Activated T-helper 1 cell treated with anti-CD3 and anti-CD28 coated beads, Interleukin-12 subunit alpha, Interleukin-12 subunit beta, Interleukin-2, Interleukin-4 antibody, amounts not matched to agents 30 ng/mL and 10 ng/mL and 1 ng/mL, durations not matched to agents 14 hours and 24 hours and 36 hours (primary cell): ENCODE measurements at regions not wholly inside any gene's neighbourhood (a gene's known extent, or its start where the extent isn't known, plus 50 kb on each side); places are given as distances from the start of the nearest gene placed in this dataset.
A peak's percentile ranks its signal among the peaks of the same experiment; 100 is the strongest.

Experiments
- DNase-seq: peaks from one replicate; pipeline ENCODE4 v3.0.0; 2021; ENCODE audit warnings: low spot score
- H3K27ac Mint-ChIP-seq: one replicate; pipeline ENCODE4 v1.8.0; 2021; ENCODE audit warnings: mild to moderate bottlenecking, mixed read lengths
- H3K27me3 Mint-ChIP-seq: one replicate; pipeline ENCODE4 v1.8.0; 2022; ENCODE audit warnings: mild to moderate bottlenecking, moderate library complexity, mixed read lengths; ENCODE audit not compliant: insufficient read depth
- H3K36me3 Mint-ChIP-seq: one replicate; pipeline ENCODE4 v1.8.0; 2021; ENCODE audit warnings: low read depth, mixed read lengths
- H3K4me1 Mint-ChIP-seq: one replicate; pipeline ENCODE4 v1.8.0; 2021; ENCODE audit warnings: low read depth, mixed read lengths
- H3K4me3 Mint-ChIP-seq: one replicate; pipeline ENCODE4 v1.8.0; 2021; ENCODE audit warnings: mild to moderate bottlenecking, moderate library complexity, mixed read lengths
- H3K9me3 Mint-ChIP-seq: one replicate; pipeline ENCODE4 v1.8.0; 2021; ENCODE audit warnings: mixed read lengths
- intact Hi-C: fragments of 100-400 bp; cut with micrococcal nuclease; formaldehyde crosslinking; loops from one replicate; pipeline ENCODE4 v1.15.1; 2024

DNA sequence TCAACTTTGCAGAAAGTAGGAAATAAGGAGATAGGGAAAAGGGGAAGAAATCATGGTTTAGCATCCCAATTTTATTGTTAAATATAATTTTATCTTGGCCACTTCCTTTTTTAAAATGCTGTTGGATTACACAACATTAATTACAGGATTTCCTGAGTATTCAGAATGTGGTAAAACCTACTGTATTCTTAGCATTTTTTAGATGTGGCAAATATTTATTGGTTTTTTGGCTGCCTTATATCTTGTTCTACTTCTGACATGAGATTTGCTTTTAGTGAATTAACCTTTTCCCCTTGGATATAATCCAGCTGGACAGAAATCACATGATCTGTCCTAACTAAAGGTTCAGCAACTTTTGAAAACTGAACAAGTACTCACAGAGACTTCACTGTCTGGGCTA is 104.9 kb downstream of the PTGS2 start:
- Mint-ChIP-seq H3K4me1 (peaks cover 9% of the 10 kb centered on the region), H3K27ac (no peak overlapping the region), H3K4me3 (no peak overlapping the region), H3K27me3 (no peaks in the 10 kb centered on the region), H3K36me3 (no peaks in the 10 kb centered on the region), H3K9me3 (no peaks in the 10 kb centered on the region)
- DNase-seq = no peak
- intact Hi-C loops = no loop called here

GRCh38 chr1:186574926-186575325 is 105.3 kb downstream of the PTGS2 start:
- DNase-seq = no peak
- H3K27ac Mint-ChIP-seq = no peak overlapping the region
- no peaks in the 10 kb centered on the region for H3K36me3 Mint-ChIP-seq
- no peaks in the 10 kb centered on the region for H3K9me3 Mint-ChIP-seq
- intact Hi-C loops = no loop called here
- H3K27me3 Mint-ChIP-seq = no peaks in the 10 kb centered on the region
- H3K4me3 Mint-ChIP-seq = no peak overlapping the region
- H3K4me1 Mint-ChIP-seq = peaks cover 9% of the 10 kb centered on the region

DNA sequence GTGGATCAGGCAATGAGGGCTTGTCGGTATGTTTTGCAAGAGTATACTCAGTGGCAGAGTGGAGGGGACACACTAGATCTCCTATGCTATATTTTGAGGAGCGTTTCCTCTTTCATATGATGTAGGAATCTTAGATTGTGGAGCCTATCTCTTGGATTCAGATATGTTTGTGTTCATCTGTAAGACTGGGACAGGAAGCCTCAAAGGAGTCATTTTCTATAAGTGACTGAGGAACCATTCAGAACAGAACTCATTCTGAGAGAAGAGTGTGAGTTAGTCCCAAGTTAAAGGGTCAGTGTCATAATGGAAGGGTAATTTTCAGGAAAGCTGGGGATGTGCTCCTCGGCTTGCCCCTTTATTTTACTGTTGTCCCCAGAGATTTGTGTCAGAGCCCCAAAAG is 107.7 kb downstream of the PTGS2 start:
- H3K4me3 Mint-ChIP-seq = no peak overlapping the region
- no peaks in the 10 kb centered on the region for H3K9me3 Mint-ChIP-seq
- H3K27me3 Mint-ChIP-seq = peaks cover 2% of the 10 kb centered on the region
- no peak overlapping the region for H3K27ac Mint-ChIP-seq
- no peaks in the 10 kb centered on the region for H3K36me3 Mint-ChIP-seq
- H3K4me1 Mint-ChIP-seq = peaks cover 9% of the 10 kb centered on the region
- no peak for DNase-seq
- intact Hi-C loops = no loop called here

GRCh38 chr1:186571771-186572170 is 108.5 kb downstream of the PTGS2 start:
- Mint-ChIP-seq H3K27ac (peak overlapping the region; percentile 14), H3K36me3 (no peaks in the 10 kb centered on the region), H3K27me3 (peaks cover 2% of the 10 kb centered on the region), H3K4me1 (peaks cover 9% of the 10 kb centered on the region), H3K9me3 (no peaks in the 10 kb centered on the region), H3K4me3 (no peak overlapping the region)
- DNase-seq = no peak
- intact Hi-C loops = no loop called here

DNA sequence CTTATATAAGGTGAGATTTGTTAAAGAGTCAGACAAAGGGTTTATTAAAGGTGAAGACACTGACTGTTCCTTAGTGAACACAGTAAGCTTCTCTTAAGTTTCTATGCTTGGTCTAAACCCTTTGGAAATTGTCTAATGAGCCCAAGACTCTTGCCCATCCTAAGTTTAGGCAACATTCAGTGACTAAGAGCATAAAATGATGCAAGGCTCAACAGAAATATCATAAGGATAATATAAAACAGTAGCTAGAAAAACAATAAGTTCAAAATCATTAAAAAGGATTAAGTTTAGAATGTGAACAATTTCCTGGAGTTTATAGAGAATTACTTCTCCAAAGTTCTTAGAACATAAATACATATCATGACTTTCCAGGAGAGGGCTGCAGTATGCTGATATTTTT is 108.9 kb upstream of the PDC start:
- intact Hi-C loops = no loop called here
- Mint-ChIP-seq H3K4me3 (no peak overlapping the region), H3K27ac (no peak overlapping the region), H3K4me1 (peaks cover 9% of the 10 kb centered on the region), H3K27me3 (peaks cover 2% of the 10 kb centered on the region), H3K9me3 (no peaks in the 10 kb centered on the region), H3K36me3 (no peaks in the 10 kb centered on the region)
- DNase-seq = no peak

GRCh38 chr1:186568221-186568620 is 107.3 kb upstream of the PDC start:
- Mint-ChIP-seq H3K9me3 (no peaks in the 10 kb centered on the region), H3K36me3 (no peaks in the 10 kb centered on the region), H3K4me1 (peaks cover 9% of the 10 kb centered on the region), H3K27me3 (peaks cover 2% of the 10 kb centered on the region), H3K27ac (no peak overlapping the region), H3K4me3 (no peak overlapping the region)
- DNase-seq = no peak
- intact Hi-C loops = no loop called here

DNA sequence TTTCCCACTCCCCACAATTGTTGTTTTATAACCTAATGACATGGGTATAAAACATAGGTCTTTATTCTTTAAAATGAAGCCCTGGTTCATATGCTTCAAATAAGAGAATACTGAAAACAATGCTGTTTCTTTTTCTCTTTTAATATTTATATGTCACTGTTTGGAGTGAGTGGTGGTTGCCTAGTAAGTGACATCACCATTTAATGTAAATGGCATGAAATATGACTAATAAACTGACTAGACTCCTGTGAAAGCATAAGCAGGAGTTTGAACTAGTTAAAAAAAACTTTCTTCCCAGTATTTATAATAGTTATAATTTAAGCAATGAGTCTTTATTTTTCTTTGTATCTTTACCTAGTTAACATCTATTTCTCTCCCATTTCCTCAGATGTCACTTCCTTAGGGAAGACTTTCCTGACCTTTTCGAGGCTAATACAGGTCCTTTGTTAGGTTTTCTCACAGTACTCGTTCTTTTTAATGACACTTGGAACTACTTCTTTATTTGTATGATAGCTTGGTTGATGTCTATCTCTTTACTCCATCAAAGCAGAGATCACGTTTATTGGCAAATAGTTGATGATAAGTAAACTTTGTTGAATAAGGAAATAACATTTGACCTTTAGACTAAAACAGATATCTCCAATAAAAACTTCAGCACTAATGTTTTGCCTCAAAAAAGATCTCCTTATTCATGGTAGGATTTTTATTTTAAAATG is 105.4 kb upstream of the PDC start:
- intact Hi-C loops = no loop called here
- H3K27ac Mint-ChIP-seq = no peak overlapping the region
- H3K4me3 Mint-ChIP-seq = no peak overlapping the region
- DNase-seq = no peak
- H3K9me3 Mint-ChIP-seq = no peaks in the 10 kb centered on the region
- peaks cover 2% of the 10 kb centered on the region for H3K27me3 Mint-ChIP-seq
- H3K36me3 Mint-ChIP-seq = no peaks in the 10 kb centered on the region
- no peaks in the 10 kb centered on the region for H3K4me1 Mint-ChIP-seq

GRCh38 chr1:186564582-186564981 is 103.7 kb upstream of the PDC start:
- H3K27me3 Mint-ChIP-seq = peaks cover 2% of the 10 kb centered on the region
- no peak overlapping the region for H3K4me3 Mint-ChIP-seq
- DNase-seq = no peak
- no peak overlapping the region for H3K27ac Mint-ChIP-seq
- H3K9me3 Mint-ChIP-seq = no peaks in the 10 kb centered on the region
- no peaks in the 10 kb centered on the region for H3K4me1 Mint-ChIP-seq
- no peaks in the 10 kb centered on the region for H3K36me3 Mint-ChIP-seq
- intact Hi-C loops = no loop called here

- Mint-ChIP-seq H3K4me1 (no peaks in the 10 kb centered on the region), H3K36me3 (no peaks in the 10 kb centered on the region), H3K27me3 (peaks cover 7% of the 10 kb centered on the region), H3K27ac (no peak overlapping the region), H3K4me3 (no peak overlapping the region), H3K9me3 (no peaks in the 10 kb centered on the region)
- intact Hi-C loops = loop anchor here (10.0 kb wide), 1 partner anchor 1855 kb away; no protein-coding TSS in a partner anchor
- no peak for DNase-seq
These were observed 98.7 kb upstream of the PDC start for GRCh38 chr1:186559601-186560116.

DNA sequence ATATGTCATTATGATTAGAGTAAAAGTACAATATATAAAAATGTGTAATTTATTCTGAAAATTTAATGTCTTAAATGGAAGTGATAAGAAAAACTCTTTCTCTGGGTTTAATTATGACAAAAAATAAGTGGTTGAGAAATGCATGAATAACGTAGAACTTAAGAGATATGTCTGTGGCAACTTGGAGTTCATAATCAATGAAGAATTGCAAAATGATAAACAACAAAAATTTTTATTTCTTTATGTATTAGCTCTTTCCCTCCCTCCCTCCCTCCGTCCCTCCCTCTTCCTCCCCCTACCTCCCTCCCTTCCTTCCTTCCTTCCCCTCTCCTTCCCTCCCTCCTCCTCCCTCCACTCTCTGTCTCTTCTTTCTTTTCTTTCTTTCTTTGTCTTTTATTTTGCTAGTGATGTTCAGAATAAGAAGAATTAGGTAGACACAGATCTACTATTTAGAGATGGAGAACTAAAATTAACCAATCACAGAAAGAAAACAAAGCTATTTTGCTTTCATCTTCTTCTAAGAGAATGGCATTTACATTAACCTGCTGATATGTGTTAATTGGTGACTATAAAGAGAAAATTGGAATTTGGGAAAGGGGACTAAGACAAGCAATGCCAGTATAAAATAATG is 96.3 kb upstream of the PDC start:
- H3K4me1 Mint-ChIP-seq = no peaks in the 10 kb centered on the region
- no peak overlapping the region for H3K4me3 Mint-ChIP-seq
- H3K27ac Mint-ChIP-seq = no peak overlapping the region
- peaks cover 8% of the 10 kb centered on the region for H3K27me3 Mint-ChIP-seq
- intact Hi-C loops = loop anchor here (10.0 kb wide), 1 partner anchor 1852 kb away; no protein-coding TSS in a partner anchor
- DNase-seq = no peak
- H3K36me3 Mint-ChIP-seq = no peaks in the 10 kb centered on the region
- peaks cover 2% of the 10 kb centered on the region for H3K9me3 Mint-ChIP-seq

DNA sequence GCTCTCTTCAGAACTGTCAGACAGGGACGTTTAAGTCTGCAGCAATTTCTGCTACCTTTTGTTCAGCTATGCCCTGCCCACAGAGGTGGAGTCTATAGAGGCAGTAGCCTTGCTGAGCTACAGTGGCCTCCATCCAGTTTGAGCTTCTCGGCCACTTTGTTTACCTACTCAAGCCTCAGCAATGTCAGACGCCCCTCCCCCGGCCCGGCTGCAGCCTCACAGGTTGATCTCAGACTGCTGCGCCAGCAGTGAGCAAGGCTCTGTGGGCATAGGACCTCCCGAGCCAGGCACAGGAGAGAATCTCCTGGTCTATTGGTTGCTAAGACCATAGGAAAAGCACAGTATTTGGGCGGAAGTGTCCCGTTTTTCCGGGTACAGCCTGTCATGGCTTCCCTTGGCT is 89.9 kb upstream of the PDC start:
- intact Hi-C loops = loop anchor here (10.0 kb wide), 1 partner anchor 1846 kb away; no protein-coding TSS in a partner anchor
- H3K9me3 Mint-ChIP-seq = peaks cover 12% of the 10 kb centered on the region
- H3K36me3 Mint-ChIP-seq = no peaks in the 10 kb centered on the region
- no peaks in the 10 kb centered on the region for H3K4me1 Mint-ChIP-seq
- H3K27me3 Mint-ChIP-seq = peaks cover 6% of the 10 kb centered on the region
- no peak overlapping the region for H3K27ac Mint-ChIP-seq
- H3K4me3 Mint-ChIP-seq = no peak overlapping the region
- DNase-seq = no peak

GRCh38 chr1:186541003-186541402 is 80.1 kb upstream of the PDC start:
- H3K27ac Mint-ChIP-seq = no peak overlapping the region
- H3K4me1 Mint-ChIP-seq = no peaks in the 10 kb centered on the region
- H3K9me3 Mint-ChIP-seq = peaks cover 18% of the 10 kb centered on the region
- DNase-seq = no peak
- no peak overlapping the region for H3K4me3 Mint-ChIP-seq
- intact Hi-C loops = no loop called here
- H3K27me3 Mint-ChIP-seq = no peaks in the 10 kb centered on the region
- no peaks in the 10 kb centered on the region for H3K36me3 Mint-ChIP-seq

GRCh38 chr1:186540521-186540920 is 79.6 kb upstream of the PDC start:
- H3K4me1 Mint-ChIP-seq = no peaks in the 10 kb centered on the region
- no peak overlapping the region for H3K27ac Mint-ChIP-seq

More at GRCh38 chr1:186540521-186540920, 79.6 kb upstream of the PDC start:
- intact Hi-C loops = no loop called here
- H3K36me3 Mint-ChIP-seq = no peaks in the 10 kb centered on the region
- no peak overlapping the region for H3K4me3 Mint-ChIP-seq
- no peak for DNase-seq
- H3K9me3 Mint-ChIP-seq = peaks cover 18% of the 10 kb centered on the region
- H3K27me3 Mint-ChIP-seq = no peaks in the 10 kb centered on the region
